ENCODE measurements at regions not wholly inside any gene's neighbourhood (a gene's known extent, or its start where the extent isn't known, plus 50 kb on each side); places are given as distances from the start of the nearest gene placed in this dataset.

- Histone ChIP-seq H3K27ac (ENCODE audit: low read length) (no peak overlapping the region), H3K4me3 (ENCODE audit: low read length) (no peak overlapping the region), H3K36me3 (ENCODE audit: control insufficient read depth, insufficient read depth, low read length) (no peaks in the 10 kb centered on the region), H3K27me3 (ENCODE audit: control insufficient read depth, insufficient read depth, low read length) (no peaks in the 10 kb centered on the region), H3K4me1 (ENCODE audit: control insufficient read depth, insufficient read depth, low read length) (no peaks in the 10 kb centered on the region), H3K9me3 (ENCODE audit: control insufficient read depth, insufficient read depth, low read length) (no peaks in the 10 kb centered on the region)
- WGBS (ENCODE audit: insufficient coverage, insufficient read length), result no CpG with 5 or more reads among the region's 14 CpGs
- no peak for DNase-seq (ENCODE audit: low read depth, low spot score)
Measured at GRCh38 chr15:29183071-29183831, 86.4 kb downstream of the NSMCE3 start.

DNA sequence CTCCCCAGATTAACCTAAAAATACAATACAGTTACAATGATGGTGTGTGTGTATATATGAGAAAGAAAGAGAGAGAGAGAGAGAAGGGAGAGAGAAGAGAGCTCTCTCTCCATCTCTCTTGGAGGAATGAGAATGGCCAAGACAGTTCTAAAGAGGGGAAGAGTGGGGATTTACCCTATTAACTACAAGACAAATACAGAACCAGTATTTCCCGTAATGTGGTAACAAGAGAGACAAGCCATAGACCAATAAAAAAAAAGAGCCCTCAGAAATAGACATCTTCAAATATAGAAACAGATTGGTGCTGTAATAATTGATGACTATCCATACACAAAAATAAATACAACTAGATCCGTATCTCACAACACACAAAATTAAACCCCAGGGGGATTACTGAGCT is 87.0 kb downstream of the NSMCE3 start:
- H3K27ac ChIP-seq (ENCODE audit: low read length), result no peak overlapping the region
- no peak overlapping the region for H3K4me3 ChIP-seq (ENCODE audit: low read length)
- H3K9me3 ChIP-seq (ENCODE audit: control insufficient read depth, insufficient read depth, low read length), result no peaks in the 10 kb centered on the region
- H3K4me1 ChIP-seq (ENCODE audit: control insufficient read depth, insufficient read depth, low read length), result no peaks in the 10 kb centered on the region; the same call in 1 of the 2 replicates
- no peak for DNase-seq (ENCODE audit: low read depth, low spot score)
- no CpG with 5 or more reads among the region's 2 CpGs for WGBS (ENCODE audit: insufficient coverage, insufficient read length)
- no peaks in the 10 kb centered on the region for H3K27me3 ChIP-seq (ENCODE audit: control insufficient read depth, insufficient read depth, low read length)
- H3K36me3 ChIP-seq (ENCODE audit: control insufficient read depth, insufficient read depth, low read length), result no peaks in the 10 kb centered on the region

DNA sequence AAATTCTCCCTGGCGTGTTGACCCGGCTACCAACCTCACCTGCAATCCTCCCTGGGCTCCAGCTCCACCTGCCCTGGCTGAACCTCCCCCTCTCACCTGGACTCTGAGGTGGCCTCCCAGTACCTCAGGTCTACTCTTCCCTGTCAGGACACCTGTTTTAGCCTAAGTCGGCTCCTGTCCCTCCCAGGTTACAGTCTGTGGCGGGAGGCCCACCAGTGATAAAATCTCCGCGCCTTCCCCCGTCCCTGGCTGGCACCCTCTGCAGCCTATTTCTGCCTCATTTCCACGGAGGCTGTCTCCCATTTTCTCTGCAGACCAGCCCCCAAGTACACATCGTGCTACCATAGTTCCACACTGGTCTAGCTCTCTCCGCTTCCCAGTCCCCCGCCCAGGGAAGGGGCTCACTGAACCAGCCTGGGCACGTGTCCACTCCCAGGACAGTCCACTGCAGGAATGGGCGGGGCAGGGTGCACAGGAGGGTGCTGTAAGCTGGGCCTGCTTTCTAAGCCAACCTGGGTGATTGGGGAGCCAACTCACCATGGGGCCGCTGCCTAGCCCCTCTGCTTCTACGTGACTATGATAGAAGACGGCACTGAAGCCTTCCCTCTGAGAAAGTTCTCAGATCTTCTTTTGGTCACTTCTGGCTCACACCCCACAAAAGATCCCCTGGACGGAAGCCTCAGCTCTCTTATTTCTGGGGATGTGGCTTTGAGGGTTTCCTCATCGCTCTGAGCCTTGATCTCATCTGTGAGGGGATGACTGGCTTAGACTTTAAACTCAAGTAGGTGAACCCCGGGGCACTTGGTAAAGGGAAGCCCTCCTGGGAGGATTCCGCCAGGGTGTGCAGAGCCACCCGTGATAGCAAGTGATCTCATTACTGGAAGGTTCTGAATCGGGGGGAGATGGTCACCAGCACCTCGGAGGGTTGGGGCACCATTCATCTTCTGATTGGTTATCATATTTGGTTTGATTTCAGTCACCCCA is 96.6 kb downstream of the NSMCE3 start:
- DNase-seq (ENCODE audit: low read depth, low spot score), result no peak
- Histone ChIP-seq H3K4me1 (ENCODE audit: control insufficient read depth, insufficient read depth, low read length) (no peaks in the 10 kb centered on the region; the same call in 1 of the 2 replicates), H3K4me3 (ENCODE audit: low read length) (no peak overlapping the region), H3K27ac (ENCODE audit: low read length) (no peak overlapping the region), H3K27me3 (ENCODE audit: control insufficient read depth, insufficient read depth, low read length) (no peaks in the 10 kb centered on the region), H3K36me3 (ENCODE audit: control insufficient read depth, insufficient read depth, low read length) (no peaks in the 10 kb centered on the region), H3K9me3 (ENCODE audit: control insufficient read depth, insufficient read depth, low read length) (no peaks in the 10 kb centered on the region)
- no CpG with 5 or more reads among the region's 23 CpGs for WGBS (ENCODE audit: insufficient coverage, insufficient read length)

- H3K36me3 ChIP-seq (ENCODE audit: control insufficient read depth, insufficient read depth, low read length), result no peaks in the 10 kb centered on the region
- no peaks in the 10 kb centered on the region for H3K27me3 ChIP-seq (ENCODE audit: control insufficient read depth, insufficient read depth, low read length)
- H3K9me3 ChIP-seq (ENCODE audit: control insufficient read depth, insufficient read depth, low read length), result no peaks in the 10 kb centered on the region
- DNase-seq (ENCODE audit: low read depth, low spot score), result no peak
- H3K27ac ChIP-seq (ENCODE audit: low read length), result no peak overlapping the region
- H3K4me1 ChIP-seq (ENCODE audit: control insufficient read depth, insufficient read depth, low read length), result no peaks in the 10 kb centered on the region
- H3K4me3 ChIP-seq (ENCODE audit: low read length), result no peak overlapping the region
- whole genome bisulfite sequencing (ENCODE audit: insufficient coverage, insufficient read length), result no CpG with 5 or more reads among the region's 3 CpGs
Measured at GRCh38 chr15:29170521-29170920, 99.1 kb downstream of the NSMCE3 start.
